Gastroesophageal sphincter (tissue), 3 donors: ENCODE measurements at regions not wholly inside any gene's neighbourhood (a gene's known extent, or its start where the extent isn't known, plus 50 kb on each side); places are given as distances from the start of the nearest gene placed in this dataset.

Source experiments
- CTCF ChIP-seq, 4 experiments: fragments of 200-600 bp in 2 of 4; fragments of 450-650 bp in 2 of 4; sonication (generic) in 1 of 4; IDR thresholded peaks; one replicate each; pipeline ENCODE4 v1.5.1; 2017 to 2019; ENCODE audit warnings: antibody characterized with exemption in 4 of 4, mild to moderate bottlenecking in 2 of 4, moderate library complexity in 2 of 4
- EP300 ChIP-seq: sonication (generic); formaldehyde crosslinking; IDR thresholded peaks from one replicate; pipeline ENCODE4 v1.6.1; 2017; ENCODE audit warnings: antibody characterized with exemption, mild to moderate bottlenecking
- POLR2A ChIP-seq, 2 donors: fragments of 450-650 bp; IDR thresholded peaks; one replicate each; pipeline ENCODE4 v1.6.1; 2017; ENCODE audit warnings: antibody characterized with exemption in 2 of 2, mild to moderate bottlenecking in 2 of 2, moderate library complexity in 1 of 2
- POLR2AphosphoS5 ChIP-seq: sonication (generic); formaldehyde crosslinking; IDR thresholded peaks from one replicate; pipeline ENCODE4 v1.6.1; 2017; ENCODE audit warnings: antibody characterized with exemption

- TF ChIP-seq CTCF (IDR thresholded peaks at IDR 0.05) (no peak), POLR2AphosphoS5 (no peak), POLR2A (IDR thresholded peaks at IDR 0.05) (no peak), EP300 (no peak)
Observed at GRCh38 chr10:78511324-78512204, 477.9 kb downstream of the RPS24 start.
